Stimulated activated CD8-positive, alpha-beta memory T cell treated with anti-CD3 and anti-CD28 coated beads, Interleukin-7, amount 100 ng/mL, for 1 hour (primary cell): ENCODE measurements at regions not wholly inside any gene's neighbourhood (a gene's known extent, or its start where the extent isn't known, plus 50 kb on each side); places are given as distances from the start of the nearest gene placed in this dataset.
"Not testable (repeated sequence)": the region's sequence is repeated elsewhere in the genome, so short reads cannot be mapped to it uniquely, and the experiment has no call there.

Experiments
- DNase-seq, 2 donors: peaks; one replicate each; pipeline ENCODE4 v3.0.0-alpha.2; 2020; ENCODE audit warnings: low read depth in 2 of 2

GRCh38 chr7:68733219-68734153 lies 864.8 kb upstream of the AUTS2 start:
- DNase-seq = no peak

DNA sequence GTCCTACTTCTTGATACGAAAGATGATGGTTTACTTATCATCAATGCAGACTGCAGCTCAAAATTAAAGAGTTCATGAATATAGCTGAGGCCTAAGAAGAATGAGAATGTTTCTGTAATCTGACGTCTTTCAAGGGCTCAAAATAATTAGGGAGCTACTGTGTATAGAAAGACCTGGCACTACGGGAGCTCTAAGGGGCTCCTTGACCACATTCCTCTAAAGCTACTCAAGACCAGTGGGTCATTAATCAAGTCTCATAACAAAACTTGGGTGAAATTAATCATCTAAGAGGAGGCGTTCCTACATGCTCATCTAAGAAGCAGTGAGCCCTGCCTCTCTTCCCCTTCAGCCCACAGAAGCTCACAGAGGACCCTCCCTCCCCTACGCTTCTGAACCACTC lies 863.8 kb upstream of the AUTS2 start:
- no peak for DNase-seq

DNA sequence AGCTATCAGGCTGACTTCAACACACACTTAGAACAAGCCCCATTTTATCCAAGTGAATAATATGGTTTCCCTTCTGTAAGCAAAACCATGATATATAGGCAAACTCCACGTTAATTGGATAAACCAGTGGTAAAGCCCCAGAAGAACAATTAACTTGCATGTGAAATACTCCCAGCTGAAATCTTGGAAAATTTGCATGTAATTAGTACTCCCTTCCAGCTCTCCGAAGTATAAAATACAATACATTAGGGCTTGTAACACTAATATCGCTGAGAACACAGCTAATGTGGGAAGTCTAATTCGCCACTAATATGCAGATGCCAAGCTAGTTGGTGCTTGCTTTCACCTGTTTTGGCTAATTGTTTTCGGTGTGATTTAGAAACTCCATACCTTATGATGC lies 859.0 kb upstream of the AUTS2 start:
- DNase-seq = no peak

DNA sequence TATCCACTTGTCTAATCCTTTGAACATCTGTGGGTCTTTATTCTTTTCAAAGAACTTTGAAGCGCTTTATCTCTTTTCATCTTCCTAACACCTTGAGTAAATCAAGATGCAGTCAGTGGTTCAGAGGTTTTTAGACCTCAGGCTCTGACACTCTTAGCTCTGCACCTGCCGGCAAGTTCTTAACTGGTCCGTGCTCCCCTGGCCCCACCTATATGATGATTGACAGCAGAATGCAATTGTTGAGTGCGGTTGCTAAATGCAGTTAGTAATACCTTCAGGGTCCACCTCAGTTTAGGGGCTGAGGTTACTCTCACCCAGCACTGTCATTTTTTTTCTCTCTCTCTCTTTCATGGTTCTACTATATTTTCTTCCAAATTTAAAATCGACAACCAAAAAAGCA lies 854.2 kb upstream of the AUTS2 start:
- DNase-seq = no peak

DNA sequence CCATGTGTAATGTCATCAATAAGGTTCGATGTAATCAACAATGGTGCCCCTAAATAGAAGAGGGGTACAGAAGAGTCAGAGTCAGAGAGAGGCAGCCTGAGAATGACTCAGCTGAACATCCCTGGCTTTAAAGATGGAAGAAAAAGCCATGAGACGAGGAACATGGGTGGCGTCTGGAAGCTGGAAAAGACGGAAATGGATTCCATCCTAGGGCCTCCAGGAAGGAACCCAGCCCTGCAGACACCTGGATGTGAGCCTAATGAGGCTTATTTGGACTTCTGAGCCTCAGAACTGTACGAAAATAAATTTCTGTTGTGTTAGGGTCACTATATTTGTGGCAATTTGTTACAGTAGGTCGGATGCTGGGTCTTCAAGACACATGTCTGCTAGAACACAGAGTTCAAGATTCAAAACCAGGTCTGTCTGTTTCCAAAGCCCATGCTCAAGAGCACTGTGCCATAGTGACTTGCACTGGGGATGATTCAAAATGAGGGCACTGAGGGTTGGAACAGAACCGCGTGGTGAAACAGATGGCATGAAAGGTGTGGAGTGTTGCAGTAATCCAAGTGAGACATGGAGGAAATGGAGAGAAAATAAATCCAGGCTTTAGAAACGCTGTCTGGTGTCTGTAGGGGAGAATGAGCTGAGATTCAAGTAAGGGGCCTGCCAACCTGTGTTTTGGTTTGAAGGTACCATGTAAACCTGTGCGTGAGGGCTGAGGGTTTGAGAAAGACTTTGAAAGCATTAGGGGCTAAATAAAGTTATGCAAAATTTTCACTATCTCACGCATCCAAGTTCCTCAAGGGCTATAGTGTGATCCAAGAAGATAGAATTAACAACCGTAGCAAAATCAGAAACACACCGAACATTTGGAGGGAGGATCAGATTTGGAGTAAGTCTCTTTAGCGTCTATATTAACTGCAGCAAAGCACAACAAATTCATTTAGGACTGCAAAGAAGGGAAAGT lies 849.1 kb upstream of the AUTS2 start:
- DNase-seq = no peak

DNA sequence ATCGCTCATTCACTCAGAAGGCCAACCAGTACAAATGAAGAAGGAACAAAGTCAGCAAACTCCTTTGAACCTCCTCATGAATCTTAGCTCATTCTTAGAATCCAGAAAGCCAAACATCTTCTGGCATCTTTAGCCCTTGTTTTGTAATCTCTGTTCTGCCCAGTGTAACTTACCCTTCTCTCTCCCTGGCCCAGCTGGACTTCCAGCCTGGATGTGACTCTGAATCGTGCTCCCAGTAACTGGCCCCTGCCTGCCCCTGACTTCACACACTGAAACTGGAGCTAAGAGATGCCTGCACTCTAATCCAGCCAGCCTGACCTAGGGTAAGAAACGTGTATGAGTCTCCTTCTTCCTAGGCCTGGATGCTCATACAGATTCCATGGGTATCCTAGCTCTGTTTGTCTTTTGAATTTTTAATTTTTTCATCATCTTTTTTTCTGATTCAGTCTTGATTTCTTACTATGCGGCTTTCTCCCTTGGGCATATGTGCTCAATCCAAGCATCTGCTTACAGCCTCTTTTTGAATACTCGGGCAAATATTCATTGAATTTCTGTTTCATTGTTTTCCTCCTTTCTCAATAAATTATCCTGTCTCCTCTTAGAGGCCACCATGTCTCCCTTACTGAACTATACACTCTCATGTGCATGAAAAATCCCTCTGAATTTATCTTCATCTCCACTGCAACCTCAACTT lies 845.6 kb upstream of the AUTS2 start:
- DNase-seq = no peak

- no peak for DNase-seq
These were observed 843.9 kb upstream of the AUTS2 start for GRCh38 chr7:68754414-68754813.

DNA sequence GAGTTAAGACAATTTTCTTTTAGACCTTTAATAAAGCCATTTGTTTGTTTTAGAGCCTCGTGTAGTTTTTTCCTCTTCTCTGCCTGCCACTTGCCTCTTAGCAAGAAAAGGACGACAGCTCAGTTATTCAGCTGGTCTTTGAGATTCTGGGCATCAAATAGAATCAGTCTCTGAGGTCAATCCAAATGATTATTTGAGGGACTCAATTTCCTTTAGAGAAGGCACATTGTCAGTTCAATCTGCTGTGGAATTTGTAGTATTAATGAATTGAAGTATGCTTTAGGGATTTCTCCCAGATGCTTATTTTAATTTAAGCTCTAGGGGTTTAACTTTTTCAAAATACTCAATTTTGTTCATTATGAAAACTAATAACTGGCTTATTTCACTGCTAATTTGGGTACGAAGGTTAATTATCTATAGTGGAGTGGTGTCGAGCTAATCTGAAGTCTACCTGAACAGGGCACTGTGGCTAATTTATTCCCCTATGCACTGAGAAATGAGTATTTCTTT lies 841.2 kb upstream of the AUTS2 start:
- DNase-seq = no peak

DNA sequence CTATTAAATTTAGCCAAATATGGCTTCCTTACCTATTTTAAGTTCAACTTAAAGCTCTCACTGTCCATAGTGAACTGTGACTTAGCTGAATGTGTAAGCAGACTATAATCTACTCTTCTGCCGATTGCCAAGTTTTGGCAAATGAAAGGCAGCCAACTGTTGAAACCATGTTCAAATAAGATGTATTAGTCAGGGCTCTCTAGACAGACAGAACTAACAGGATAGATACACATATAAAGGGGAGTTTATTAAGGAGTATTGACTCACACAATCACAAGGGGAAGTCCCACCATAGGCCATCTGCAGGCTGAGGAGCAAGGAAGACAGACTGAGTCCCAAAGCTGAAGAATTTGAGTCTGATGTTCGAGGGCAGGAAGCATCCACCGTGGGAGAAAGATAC lies 837.7 kb upstream of the AUTS2 start:
- DNase-seq = no peak

GRCh38 chr7:68767462-68767861 lies 830.8 kb upstream of the AUTS2 start:
- no peak for DNase-seq

DNA sequence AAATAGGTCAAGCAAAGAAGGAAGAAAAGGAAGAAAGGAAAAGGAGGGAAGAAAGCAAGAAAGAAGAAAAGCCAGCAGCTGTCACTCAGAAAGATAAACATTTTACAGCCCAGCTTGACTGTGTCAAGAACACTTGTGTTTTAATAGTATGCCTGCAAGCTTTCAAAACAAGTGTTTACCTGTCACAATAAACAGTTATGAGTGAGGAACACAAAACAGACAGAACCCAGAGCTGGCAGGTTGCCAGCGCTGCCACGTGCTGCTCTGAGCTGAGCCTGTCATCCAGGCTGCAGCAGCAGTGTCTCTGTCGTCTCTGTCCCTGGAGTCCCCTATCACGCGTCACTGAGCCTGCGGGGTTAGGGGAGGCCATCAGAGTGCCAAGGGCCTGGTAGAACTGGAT lies 827.6 kb upstream of the AUTS2 start:
- no peak for DNase-seq

- no peak for DNase-seq
These were observed 821.9 kb upstream of the AUTS2 start for GRCh38 chr7:68776326-68776725.

DNA sequence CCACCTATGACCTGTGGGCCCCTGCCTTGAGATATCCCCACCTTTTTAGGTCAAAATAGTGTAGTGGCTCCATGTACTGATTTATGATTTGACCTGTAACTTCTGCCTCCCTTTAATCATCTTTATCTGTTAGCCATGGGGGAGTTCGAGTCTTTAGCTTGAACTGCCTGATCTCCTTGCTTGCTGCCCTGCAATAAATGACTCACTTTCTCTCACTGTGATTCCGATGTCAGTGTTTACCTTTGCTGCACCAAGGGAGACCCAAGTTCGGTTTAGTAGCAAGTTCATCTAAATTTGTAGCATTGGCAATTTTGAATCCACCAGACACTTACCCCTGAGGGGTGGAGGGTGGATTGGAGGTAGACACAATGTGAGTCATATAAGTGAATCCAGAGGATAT lies 814.6 kb upstream of the AUTS2 start:
- no peak for DNase-seq

GRCh38 chr7:68785036-68785435 lies 813.2 kb upstream of the AUTS2 start:
- no peak for DNase-seq

- DNase-seq = no peak
These were observed 810.7 kb upstream of the AUTS2 start for GRCh38 chr7:68787566-68787965.

GRCh38 chr7:68788529-68788928 lies 809.7 kb upstream of the AUTS2 start:
- DNase-seq = not testable (repeated sequence)

DNA sequence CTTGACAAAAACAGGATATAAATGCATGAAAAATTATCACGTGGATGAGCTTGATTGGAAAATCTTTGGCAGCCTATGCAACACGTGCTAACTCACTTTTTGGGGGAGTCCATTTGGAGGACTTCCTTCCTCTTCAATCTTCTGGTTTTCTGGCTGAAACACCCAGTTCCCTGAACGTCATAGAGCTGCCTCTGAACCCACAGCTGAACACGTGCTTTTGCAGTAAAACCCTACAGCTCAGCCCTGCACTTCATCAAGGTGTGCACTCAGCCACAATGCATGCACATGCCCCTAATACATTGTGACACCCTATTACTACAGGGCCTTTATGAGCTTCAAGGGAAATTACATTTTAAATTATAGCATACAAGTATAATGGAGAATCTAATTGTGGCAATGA lies 808.7 kb upstream of the AUTS2 start:
- DNase-seq = no peak

DNA sequence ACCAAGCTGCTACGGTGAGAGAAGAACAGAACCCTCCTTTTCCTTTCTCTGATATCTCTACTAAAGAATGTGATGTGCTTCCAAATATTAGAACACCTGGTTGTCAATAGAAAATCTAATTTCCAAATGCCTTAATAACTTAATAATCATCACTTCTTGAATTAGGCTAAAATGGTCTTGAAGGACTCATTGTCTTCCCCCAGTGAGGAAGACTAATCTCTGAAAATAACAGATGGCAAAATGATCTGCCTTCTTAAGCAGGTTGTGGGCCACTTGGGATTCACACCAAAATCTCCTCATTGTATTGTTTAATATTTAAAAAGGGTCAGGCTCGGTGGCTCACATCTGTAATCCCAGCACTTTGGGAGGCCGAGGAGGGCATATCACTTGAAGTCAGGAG lies 805.9 kb upstream of the AUTS2 start:
- no peak for DNase-seq

DNA sequence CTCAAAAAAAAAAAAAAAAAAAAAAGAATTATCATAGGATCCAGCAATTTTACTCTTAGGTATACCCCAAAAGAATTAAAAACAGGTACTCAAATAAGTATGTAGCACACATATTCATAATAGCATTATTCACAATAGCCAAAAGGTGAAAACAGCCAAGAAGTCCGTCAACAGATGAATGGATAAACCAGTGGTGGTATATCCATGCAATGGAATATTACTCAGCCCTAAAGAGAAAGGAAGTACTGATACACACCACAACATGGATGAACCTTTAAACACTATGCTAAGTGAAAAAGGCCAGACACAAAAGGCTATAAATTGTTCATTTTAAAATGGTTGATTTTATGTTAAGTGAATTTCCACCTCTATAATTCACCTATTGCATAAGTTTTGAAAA lies 804.8 kb upstream of the AUTS2 start:
- DNase-seq = no peak

- no peak for DNase-seq
These were observed 798.0 kb upstream of the AUTS2 start for GRCh38 chr7:68800316-68800715.

GRCh38 chr7:68805159-68805558 lies 793.1 kb upstream of the AUTS2 start:
- no peak for DNase-seq

DNA sequence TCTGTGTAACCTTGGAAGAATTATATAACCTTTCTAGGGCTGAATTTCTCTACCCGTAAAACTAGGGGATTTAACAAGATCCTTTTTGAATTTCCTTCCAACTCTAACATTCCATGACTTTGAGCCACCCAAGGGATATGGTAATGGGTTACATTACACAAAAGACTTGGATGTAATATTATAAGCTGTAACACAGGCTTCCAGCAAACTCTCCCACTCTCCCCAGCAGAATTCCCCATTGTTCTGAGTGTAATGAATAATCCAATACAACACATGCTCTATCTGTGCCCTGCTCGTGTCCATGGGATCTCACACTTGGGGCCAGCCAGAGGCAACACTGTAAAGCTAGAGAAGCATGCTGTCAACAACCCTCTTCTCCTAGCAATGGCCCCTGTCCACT lies 790.6 kb upstream of the AUTS2 start:
- no peak for DNase-seq
